LNCaP clone FGC (cell line): ENCODE measurements at regions not wholly inside any gene's neighbourhood (a gene's known extent, or its start where the extent isn't known, plus 50 kb on each side); places are given as distances from the start of the nearest gene placed in this dataset.
"Not testable (repeated sequence)": the region's sequence is repeated elsewhere in the genome, so short reads cannot be mapped to it uniquely, and the experiment has no call there.

ENCODE experiments used
- DNase-seq: peaks from one replicate; pipeline ENCODE4 v3.0.0-alpha.2; 2011; ENCODE audit warnings: low read depth
- H3K4me3 ChIP-seq: 2 replicates; pipeline ENCODE4 v1.5.1; 2011; ENCODE audit warnings: mild to moderate bottlenecking, low read depth, low read length, control low read depth
- TF ChIP-seq, protein P1 (sequence below): IDR thresholded peaks from 2 replicates; pipeline ENCODE4 v1.5.1; 2012; ENCODE audit warnings: mild to moderate bottlenecking; ENCODE audit not compliant: control insufficient read depth, insufficient read depth; ENCODE audit errors: extremely low read depth

DNA sequence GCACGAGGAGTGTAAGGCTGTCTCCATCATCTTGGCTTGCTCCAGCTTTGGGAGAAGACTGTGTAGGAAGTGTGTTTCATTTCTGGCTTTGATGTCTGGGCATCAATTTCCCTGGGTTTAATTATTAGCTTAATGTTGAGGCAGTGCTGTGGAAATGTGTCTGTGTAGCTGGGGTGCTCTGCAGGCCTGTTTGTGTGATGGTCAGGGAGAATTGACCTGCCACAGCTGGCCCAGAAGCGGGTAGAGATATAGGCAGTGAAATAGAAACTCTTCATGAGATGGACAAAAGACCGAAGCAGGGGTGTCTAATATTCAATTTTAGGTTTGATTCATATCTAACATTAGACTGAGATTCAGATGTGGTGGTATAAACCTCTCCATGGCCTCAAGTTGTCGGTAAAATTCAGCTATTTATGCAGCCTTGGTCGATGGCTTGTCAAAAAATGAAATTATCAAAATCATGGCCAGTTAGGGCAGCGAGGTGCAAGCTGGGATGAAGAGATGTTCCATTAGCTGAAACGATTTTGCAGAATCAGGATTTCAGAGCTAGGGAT lies 95.3 kb upstream of the SNX9 start:
- H3K4me3 ChIP-seq = no peak overlapping the region
- no peak for DNase-seq
- TF ChIP-seq, protein P1, sequence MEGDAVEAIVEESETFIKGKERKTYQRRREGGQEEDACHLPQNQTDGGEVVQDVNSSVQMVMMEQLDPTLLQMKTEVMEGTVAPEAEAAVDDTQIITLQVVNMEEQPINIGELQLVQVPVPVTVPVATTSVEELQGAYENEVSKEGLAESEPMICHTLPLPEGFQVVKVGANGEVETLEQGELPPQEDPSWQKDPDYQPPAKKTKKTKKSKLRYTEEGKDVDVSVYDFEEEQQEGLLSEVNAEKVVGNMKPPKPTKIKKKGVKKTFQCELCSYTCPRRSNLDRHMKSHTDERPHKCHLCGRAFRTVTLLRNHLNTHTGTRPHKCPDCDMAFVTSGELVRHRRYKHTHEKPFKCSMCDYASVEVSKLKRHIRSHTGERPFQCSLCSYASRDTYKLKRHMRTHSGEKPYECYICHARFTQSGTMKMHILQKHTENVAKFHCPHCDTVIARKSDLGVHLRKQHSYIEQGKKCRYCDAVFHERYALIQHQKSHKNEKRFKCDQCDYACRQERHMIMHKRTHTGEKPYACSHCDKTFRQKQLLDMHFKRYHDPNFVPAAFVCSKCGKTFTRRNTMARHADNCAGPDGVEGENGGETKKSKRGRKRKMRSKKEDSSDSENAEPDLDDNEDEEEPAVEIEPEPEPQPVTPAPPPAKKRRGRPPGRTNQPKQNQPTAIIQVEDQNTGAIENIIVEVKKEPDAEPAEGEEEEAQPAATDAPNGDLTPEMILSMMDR = no peak

DNA sequence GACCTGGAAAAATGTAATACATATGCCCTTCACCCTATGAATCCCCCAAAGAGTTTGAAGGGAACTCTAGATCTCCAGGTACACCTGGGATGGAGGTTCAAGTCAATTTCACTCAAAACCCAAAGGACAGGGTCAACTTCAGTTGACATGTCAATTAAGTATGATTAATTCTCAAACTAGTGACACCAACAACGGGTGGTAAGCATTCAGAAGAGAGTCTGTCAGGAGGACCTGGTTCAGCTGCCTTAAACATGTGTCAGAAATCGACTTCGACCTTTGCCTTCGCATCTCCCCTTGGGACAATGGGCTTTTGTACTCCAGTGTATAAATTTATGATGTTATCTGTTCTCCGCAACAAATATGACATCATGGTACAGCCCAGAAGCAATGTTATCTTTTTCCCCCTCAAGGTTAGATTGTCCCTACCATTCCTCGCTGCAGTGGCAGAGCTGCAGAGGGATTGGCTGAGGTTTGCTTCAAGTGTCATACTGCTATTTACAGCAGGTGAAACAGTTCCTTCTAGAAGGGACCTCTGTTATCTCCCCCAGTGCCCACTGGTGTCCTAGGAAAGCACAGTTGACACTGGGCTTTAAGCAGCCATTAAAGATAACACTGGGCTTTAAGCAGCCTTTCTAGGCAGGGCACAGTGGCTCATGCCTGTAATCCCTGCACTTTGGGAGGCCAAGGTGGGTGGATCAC lies 94.7 kb upstream of the SNX9 start:
- TF ChIP-seq, protein P1 = no peak
- H3K4me3 ChIP-seq = no peak overlapping the region
- DNase-seq = no peak

DNA sequence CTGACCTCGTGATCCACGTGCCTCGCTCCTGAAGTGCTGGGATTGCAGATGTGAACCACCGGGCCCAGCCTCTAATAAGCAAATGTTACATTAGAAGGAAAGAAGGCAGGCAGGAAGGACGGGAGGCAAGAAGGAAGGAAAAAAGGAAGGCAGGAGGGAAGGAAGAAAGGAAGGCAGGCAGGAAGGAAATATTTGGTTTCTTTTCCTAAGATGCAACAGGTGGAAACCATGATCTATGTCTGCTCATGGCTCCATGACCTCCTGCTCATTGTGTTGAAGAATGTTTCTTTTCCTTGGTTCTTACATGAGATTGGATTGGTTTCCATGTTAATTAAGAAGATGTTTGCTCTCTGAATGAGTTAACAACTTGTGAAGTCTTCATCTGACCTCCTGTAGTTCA lies 91.8 kb upstream of the SNX9 start:
- no peak for DNase-seq
- TF ChIP-seq, protein P1 = no peak
- no peak overlapping the region for H3K4me3 ChIP-seq

DNA sequence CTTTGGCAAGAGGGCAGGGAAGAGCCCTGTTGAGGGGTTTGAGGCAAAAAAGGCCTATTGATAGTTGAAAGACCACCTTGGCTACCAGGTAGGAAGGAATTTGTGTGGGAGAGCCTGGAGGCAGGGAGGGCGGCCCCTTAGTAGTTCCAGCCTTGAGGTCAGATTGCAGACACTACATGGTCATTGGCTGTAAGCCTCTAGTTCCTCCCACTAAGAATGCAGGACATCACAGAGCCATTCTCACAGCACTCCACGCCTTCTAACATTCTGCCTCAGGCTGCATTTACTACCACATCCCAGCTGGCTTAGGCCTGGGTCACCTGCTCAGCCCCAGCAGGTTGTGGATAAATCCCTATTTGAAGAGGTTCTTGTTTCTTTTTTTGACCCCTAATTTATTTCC lies 91.0 kb upstream of the SNX9 start:
- no peak for DNase-seq
- H3K4me3 ChIP-seq = no peak overlapping the region
- TF ChIP-seq, protein P1 = no peak

DNA sequence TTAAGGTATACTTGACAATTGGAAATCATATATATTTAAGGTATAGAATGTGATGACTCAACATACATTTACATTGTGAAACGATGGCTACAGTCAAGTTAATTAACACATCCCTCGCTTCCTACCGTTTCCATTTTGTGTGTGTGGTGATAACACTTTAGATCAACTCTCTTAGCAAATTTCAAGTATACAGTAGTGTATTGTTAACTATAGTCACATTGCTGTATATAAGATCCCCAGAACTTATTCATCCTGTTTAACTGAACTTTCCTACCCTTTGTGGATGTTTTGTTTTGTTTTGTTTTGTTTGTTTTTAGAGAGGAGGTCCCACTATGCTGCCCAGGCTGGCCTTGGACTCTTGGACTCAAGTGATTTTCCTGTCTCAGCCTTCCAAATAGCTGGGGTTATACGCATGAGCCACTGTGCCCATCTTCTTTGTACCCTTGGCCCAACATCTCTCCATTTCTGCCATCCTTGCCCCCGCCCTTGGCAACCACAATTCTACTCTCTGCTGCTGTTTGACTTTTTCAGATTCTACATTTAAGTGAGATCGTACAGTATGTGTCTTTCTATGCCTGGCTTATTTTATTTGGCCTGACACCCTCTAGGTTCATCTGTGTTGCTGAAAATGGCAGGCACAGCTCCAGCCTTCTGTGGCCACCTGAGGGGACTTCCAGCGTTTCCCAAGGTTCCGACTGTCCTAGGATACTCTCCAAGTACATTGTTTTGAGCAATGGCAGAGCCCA lies 90.5 kb upstream of the SNX9 start:
- no peak for DNase-seq
- TF ChIP-seq, protein P1 = no peak
- no peak overlapping the region for H3K4me3 ChIP-seq

DNA sequence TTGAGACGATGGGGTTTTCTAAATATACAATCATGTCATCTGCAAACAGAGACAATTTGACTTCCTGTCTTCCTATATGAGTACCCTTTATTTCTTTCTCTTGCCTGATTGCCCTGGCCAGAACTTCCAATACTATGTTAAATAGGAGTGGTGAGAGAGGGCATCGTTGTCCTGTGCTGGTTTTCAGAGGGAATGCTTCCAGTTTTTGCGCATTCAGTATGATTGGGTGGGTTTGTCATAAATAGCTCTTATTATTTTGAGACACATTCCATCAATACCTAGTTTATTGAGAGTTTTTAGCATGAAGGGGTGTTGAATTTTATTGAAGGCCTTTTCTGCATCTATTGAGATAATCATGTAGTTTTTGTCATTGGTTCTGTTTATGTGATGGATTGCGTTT lies 86.5 kb upstream of the SNX9 start:
- DNase-seq = not testable (repeated sequence)

DNA sequence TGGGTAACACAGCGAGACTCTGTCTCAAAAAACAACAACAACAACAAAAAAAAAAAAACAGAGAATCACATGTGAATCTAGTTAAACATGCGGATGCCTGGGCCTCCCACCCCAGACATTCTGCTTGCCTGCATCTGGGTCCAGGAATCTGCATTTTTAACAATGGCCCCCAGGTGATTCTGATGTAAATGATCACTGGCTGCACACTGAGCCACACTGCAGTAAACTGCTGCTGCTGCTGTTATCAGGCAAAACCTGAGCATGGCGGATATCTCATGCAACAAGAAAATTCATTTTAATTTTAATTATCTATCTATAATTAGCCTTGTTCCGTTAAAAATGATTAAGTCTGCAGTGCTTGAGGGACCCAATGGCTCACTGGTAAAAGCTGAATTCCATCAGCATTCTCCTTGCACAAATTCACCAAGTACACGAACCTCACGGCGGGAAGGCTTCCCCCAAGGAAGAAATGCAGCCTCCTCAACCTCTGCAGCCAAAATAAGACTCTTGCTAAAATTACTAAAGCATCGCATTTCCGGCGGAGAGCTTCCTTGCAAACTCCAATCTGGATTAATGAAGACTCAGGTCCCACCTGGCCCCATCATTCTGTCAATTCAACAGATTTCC lies 81.6 kb upstream of the SNX9 start:
- TF ChIP-seq, protein P1 = no peak
- no peak overlapping the region for H3K4me3 ChIP-seq
- no peak for DNase-seq

More for the DNA sequence above, 86.5 kb upstream of the SNX9 start:
- not testable (repeated sequence) for H3K4me3 ChIP-seq
